ENCODE measurements at regions not wholly inside any gene's neighbourhood (a gene's known extent, or its start where the extent isn't known, plus 50 kb on each side); places are given as distances from the start of the nearest gene placed in this dataset.

DNA sequence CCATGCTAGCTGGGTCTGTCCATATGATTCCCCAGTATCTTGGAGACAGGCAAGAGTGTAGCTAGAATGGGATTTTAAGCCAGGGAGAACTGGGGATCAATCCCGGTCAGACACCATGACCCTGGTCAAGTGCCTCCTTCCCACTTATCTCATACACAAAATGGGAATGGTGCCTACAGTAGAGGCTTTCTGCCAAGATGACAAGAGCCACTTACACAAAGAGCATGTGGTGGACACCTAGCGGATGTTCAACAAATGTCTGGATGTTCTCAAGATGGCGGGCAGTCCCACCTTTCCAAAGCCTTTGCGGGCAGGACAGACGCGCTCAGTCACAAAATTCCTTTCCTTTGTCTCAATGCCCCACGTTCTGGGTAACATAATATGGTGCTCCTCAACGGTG, 57.3 kb downstream of the MAF start:
- no peaks in the 10 kb centered on the region for H3K27me3 ChIP-seq (ENCODE audit: insufficient read depth, low read length)
- no peaks in the 10 kb centered on the region for H3K9me3 ChIP-seq (ENCODE audit: insufficient read depth, low read depth, low read length)
- no peak for FAIRE-seq
- H3K9me3 Mint-ChIP-seq (ENCODE audit: unreplicated experiment) = no peaks in the 10 kb centered on the region
- DNase-seq (ENCODE audit: low read depth) = no peak
- no peaks in the 10 kb centered on the region for H3K36me3 Mint-ChIP-seq (ENCODE audit: low read depth, unreplicated experiment)
- no peaks in the 10 kb centered on the region for H3K36me3 ChIP-seq (ENCODE audit: insufficient read depth, low read length)
- TF ChIP-seq, protein P1, sequence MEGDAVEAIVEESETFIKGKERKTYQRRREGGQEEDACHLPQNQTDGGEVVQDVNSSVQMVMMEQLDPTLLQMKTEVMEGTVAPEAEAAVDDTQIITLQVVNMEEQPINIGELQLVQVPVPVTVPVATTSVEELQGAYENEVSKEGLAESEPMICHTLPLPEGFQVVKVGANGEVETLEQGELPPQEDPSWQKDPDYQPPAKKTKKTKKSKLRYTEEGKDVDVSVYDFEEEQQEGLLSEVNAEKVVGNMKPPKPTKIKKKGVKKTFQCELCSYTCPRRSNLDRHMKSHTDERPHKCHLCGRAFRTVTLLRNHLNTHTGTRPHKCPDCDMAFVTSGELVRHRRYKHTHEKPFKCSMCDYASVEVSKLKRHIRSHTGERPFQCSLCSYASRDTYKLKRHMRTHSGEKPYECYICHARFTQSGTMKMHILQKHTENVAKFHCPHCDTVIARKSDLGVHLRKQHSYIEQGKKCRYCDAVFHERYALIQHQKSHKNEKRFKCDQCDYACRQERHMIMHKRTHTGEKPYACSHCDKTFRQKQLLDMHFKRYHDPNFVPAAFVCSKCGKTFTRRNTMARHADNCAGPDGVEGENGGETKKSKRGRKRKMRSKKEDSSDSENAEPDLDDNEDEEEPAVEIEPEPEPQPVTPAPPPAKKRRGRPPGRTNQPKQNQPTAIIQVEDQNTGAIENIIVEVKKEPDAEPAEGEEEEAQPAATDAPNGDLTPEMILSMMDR (IDR thresholded peaks at IDR 0.05; ENCODE audit: insufficient read depth, low read depth, low read length) = no peak
- no peak for TF ChIP-seq EZH2 (IDR thresholded peaks at IDR 0.05; ENCODE audit: insufficient read depth, low read length)
- no peaks in the 10 kb centered on the region for H3K79me2 ChIP-seq (ENCODE audit: insufficient read depth, low read length)
- no peaks in the 10 kb centered on the region for H3K4me1 ChIP-seq (ENCODE audit: insufficient read depth, low read length)
- no peak overlapping the region for H3K27ac ChIP-seq (ENCODE audit: low read depth, low read length)
- no peak overlapping the region for H3K4me2 ChIP-seq (ENCODE audit: low read length)
- no peak overlapping the region for H3K4me3 ChIP-seq (ENCODE audit: insufficient read depth, low read depth, low read length)
- no peak overlapping the region for H3K27ac Mint-ChIP-seq (ENCODE audit: unreplicated experiment)
- no peaks in the 10 kb centered on the region for H3K4me1 Mint-ChIP-seq (ENCODE audit: low read depth, unreplicated experiment)
- no peak overlapping the region for H3K4me3 Mint-ChIP-seq (ENCODE audit: unreplicated experiment)
- no peak overlapping the region for H3K9ac ChIP-seq (ENCODE audit: low read length)
- H4K20me1 ChIP-seq (ENCODE audit: insufficient read depth, low read length) = no peaks in the 10 kb centered on the region
- peaks cover 1% of the 10 kb centered on the region for H3K27me3 Mint-ChIP-seq (ENCODE audit: low read depth, unreplicated experiment)
- H2AFZ ChIP-seq (ENCODE audit: low read depth, low read length) = no peak overlapping the region

DNA sequence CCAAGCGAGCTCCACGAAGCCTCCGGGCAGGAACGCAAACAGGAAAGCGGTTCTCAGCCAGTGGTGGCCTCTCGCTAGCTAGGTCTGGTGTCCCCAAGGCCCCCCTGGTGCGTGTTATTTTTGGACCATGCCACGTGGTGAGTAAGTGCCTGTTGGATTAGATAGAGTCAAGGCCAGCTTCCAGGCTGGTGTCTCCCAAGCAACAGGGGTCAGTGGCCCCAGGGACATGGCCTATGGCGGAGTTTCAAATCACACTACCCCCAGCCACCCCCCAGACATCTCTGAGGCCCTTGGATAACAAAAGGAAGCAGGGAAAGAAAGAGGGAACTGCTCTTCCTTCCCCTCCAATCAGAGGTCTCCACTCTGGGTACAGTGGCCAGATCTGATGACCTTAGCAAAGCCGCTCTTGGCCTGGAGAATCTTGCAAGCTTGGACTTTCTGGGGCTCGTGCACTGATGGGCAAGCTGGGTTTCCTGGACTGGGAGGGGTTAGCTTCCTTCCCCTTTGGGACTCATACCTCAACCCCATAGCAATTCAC, 58.2 kb downstream of the MAF start:
- no peaks in the 10 kb centered on the region for H3K27me3 ChIP-seq (ENCODE audit: insufficient read depth, low read length)
- H3K27ac ChIP-seq (ENCODE audit: low read depth, low read length) = no peak overlapping the region
- FAIRE-seq = no peak
- no peaks in the 10 kb centered on the region for H3K27me3 Mint-ChIP-seq (ENCODE audit: low read depth, unreplicated experiment)
- no peaks in the 10 kb centered on the region for H3K36me3 ChIP-seq (ENCODE audit: insufficient read depth, low read length)
- no peaks in the 10 kb centered on the region for H3K4me1 ChIP-seq (ENCODE audit: insufficient read depth, low read length)
- TF ChIP-seq, protein P1 (IDR thresholded peaks at IDR 0.05; ENCODE audit: insufficient read depth, low read depth, low read length) = no peak
- TF ChIP-seq EZH2 (IDR thresholded peaks at IDR 0.05; ENCODE audit: insufficient read depth, low read length) = no peak
- H3K36me3 Mint-ChIP-seq (ENCODE audit: low read depth, unreplicated experiment) = no peaks in the 10 kb centered on the region
- H3K9me3 ChIP-seq (ENCODE audit: insufficient read depth, low read depth, low read length) = no peaks in the 10 kb centered on the region
- H2AFZ ChIP-seq (ENCODE audit: low read depth, low read length) = no peak overlapping the region
- H3K4me2 ChIP-seq (ENCODE audit: low read length) = no peak overlapping the region
- H3K9ac ChIP-seq (ENCODE audit: low read length) = no peak overlapping the region
- no peaks in the 10 kb centered on the region for H3K9me3 Mint-ChIP-seq (ENCODE audit: unreplicated experiment)
- no peaks in the 10 kb centered on the region for H3K79me2 ChIP-seq (ENCODE audit: insufficient read depth, low read length)
- no peaks in the 10 kb centered on the region for H4K20me1 ChIP-seq (ENCODE audit: insufficient read depth, low read length)
- DNase-seq (ENCODE audit: low read depth) = no peak
- H3K4me1 Mint-ChIP-seq (ENCODE audit: low read depth, unreplicated experiment) = no peaks in the 10 kb centered on the region
- H3K4me3 Mint-ChIP-seq (ENCODE audit: unreplicated experiment) = no peak overlapping the region
- H3K4me3 ChIP-seq (ENCODE audit: insufficient read depth, low read depth, low read length) = no peak overlapping the region
- H3K27ac Mint-ChIP-seq (ENCODE audit: unreplicated experiment) = no peak overlapping the region

DNA sequence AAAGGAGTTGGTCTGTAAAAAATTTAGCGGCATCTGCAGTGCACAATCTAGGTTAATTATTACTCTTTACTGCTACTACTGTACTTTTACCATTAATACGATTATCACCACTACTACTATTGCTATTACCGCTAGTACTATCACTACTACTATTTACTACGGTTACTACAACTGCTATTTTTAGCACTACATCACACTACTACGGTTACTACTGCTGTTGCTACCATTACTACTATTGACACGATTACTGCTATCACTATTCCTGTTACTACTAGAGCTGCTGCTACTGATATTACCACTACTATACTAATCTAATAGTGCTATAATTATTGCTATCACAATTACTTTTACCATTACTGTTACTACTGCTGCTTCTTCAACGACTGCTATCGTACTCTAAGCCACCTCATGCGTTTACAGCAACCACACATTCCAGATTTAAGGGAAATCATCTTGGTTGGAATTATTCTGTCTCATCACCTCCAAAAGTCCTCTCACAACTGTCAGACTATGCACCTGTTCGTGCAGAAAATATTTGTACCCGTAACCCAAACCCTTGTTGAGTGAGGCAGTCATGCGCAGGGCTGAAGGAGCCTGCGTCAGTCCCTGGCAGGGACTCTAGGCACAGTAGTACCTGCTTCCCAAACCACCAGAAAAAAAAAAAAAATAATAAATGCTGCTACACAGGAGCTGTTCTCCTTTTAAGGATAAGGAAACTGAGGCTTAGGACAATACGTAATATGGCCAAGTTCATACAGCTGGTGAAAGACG, 59.5 kb downstream of the MAF start:
- no peak for FAIRE-seq

More for the DNA sequence above, 59.5 kb downstream of the MAF start:
- H3K27ac Mint-ChIP-seq (ENCODE audit: unreplicated experiment) = no peak overlapping the region
- DNase-seq (ENCODE audit: low read depth) = no peak
- no peak overlapping the region for H3K4me3 Mint-ChIP-seq (ENCODE audit: unreplicated experiment)
- no peaks in the 10 kb centered on the region for H3K9me3 Mint-ChIP-seq (ENCODE audit: unreplicated experiment)
- H3K4me1 Mint-ChIP-seq (ENCODE audit: low read depth, unreplicated experiment) = no peaks in the 10 kb centered on the region
- Histone ChIP-seq H3K4me2 (ENCODE audit: low read length) (no peak overlapping the region), H3K27ac (ENCODE audit: low read depth, low read length) (no peak overlapping the region), H3K4me3 (ENCODE audit: insufficient read depth, low read depth, low read length) (no peak overlapping the region), H4K20me1 (ENCODE audit: insufficient read depth, low read length) (no peaks in the 10 kb centered on the region), H2AFZ (ENCODE audit: low read depth, low read length) (no peak overlapping the region), H3K4me1 (ENCODE audit: insufficient read depth, low read length) (no peaks in the 10 kb centered on the region), H3K27me3 (ENCODE audit: insufficient read depth, low read length) (no peaks in the 10 kb centered on the region), H3K9ac (ENCODE audit: low read length) (no peak overlapping the region), H3K36me3 (ENCODE audit: insufficient read depth, low read length) (no peaks in the 10 kb centered on the region), H3K9me3 (ENCODE audit: insufficient read depth, low read depth, low read length) (no peaks in the 10 kb centered on the region), H3K79me2 (ENCODE audit: insufficient read depth, low read length) (no peaks in the 10 kb centered on the region)
- H3K27me3 Mint-ChIP-seq (ENCODE audit: low read depth, unreplicated experiment) = no peaks in the 10 kb centered on the region
- H3K36me3 Mint-ChIP-seq (ENCODE audit: low read depth, unreplicated experiment) = no peaks in the 10 kb centered on the region
- TF ChIP-seq EZH2 (IDR thresholded peaks at IDR 0.05; ENCODE audit: insufficient read depth, low read length) = no peak
- TF ChIP-seq, protein P1 (IDR thresholded peaks at IDR 0.05; ENCODE audit: insufficient read depth, low read depth, low read length) = no peak
